B cell (primary cell): ENCODE measurements at regions not wholly inside any gene's neighbourhood (a gene's known extent, or its start where the extent isn't known, plus 50 kb on each side); places are given as distances from the start of the nearest gene placed in this dataset.

Experiments used
- ATAC-seq: fragments of 200-7000 bp; cut with Tn5 transposase; one replicate; pipeline ENCODE4 v1.10.0; 2021; ENCODE audit warnings: low read depth, mild to moderate bottlenecking, moderate number of reproducible peaks, moderate library complexity
- CTCF ChIA-PET: fragments of 350-600 bp; sonication (Branson Sonifier 250); formaldehyde crosslinking; loops from one replicate; lab custom pipeline; 2021; ENCODE audit warnings: antibody characterized with exemption, inconsistent platforms; lab: Charles Lee
- POLR2A ChIA-PET: fragments of 350-600 bp; sonication (Branson Sonifier 250); formaldehyde crosslinking; loops from one replicate; lab custom pipeline; 2021; ENCODE audit warnings: antibody characterized with exemption; lab: Charles Lee
- DNase-seq: peaks from one replicate; pipeline ENCODE4 v3.0.0; 2013
- H2AFZ ChIP-seq: 2 replicates; pipeline ENCODE4 v1.6.1; 2012; ENCODE audit warnings: mild to moderate bottlenecking, low read depth, low read length; ENCODE audit not compliant: insufficient read depth, poor library complexity, severe bottlenecking
- H3K27ac ChIP-seq, 2 donors: 1 replicate in 1 of 2; 2 replicates in 1 of 2; pipeline ENCODE4 v1.5.1; 2012 to 2013; ENCODE audit warnings: low read length in 2 of 2, mild to moderate bottlenecking in 2 of 2, moderate library complexity in 1 of 2
- H3K27me3 ChIP-seq, 4 experiments: fragments of 200-600 bp in 1 of 4; sonication (generic) in 1 of 4; replicated peaks in 1 of 4; 1 replicate in 2 of 4; 2 replicates in 2 of 4; pipeline versions ENCODE4 v1.6.1 to v1.7.0; 2013 to 2016; ENCODE audit warnings: low read length in 3 of 4, mild to moderate bottlenecking in 2 of 4, mixed read lengths in 1 of 4, moderate library complexity in 1 of 4; ENCODE audit not compliant: insufficient read depth in 4 of 4, control insufficient read depth in 3 of 4; ENCODE audit errors: control extremely low read depth in 1 of 4
- H3K36me3 ChIP-seq, 2 experiments: replicated peaks in 1 of 2; 1 replicate in 1 of 2; 2 replicates in 1 of 2; pipeline versions ENCODE4 v1.6.1 to v1.7.1; 2013; ENCODE audit warnings: low read length in 1 of 2; ENCODE audit not compliant: insufficient read depth in 2 of 2, control insufficient read depth in 1 of 2; ENCODE audit errors: control extremely low read depth in 1 of 2, extremely low read depth in 1 of 2
- H3K4me1 ChIP-seq, 2 donors: fragments of 200-600 bp in 1 of 2; sonication (generic) in 1 of 2; 1 replicate in 1 of 2; 2 replicates in 1 of 2; pipeline versions ENCODE4 v1.5.1 to v1.6.1; 2013 to 2017; ENCODE audit warnings: low read length in 2 of 2; ENCODE audit not compliant: control insufficient read depth in 2 of 2, insufficient read depth in 2 of 2
- H3K4me2 ChIP-seq: replicated peaks from 2 replicates; pipeline ENCODE3; 2012; ENCODE audit warnings: mild to moderate bottlenecking, low read depth, low read length; ENCODE audit not compliant: poor library complexity, severe bottlenecking
- H3K4me3 ChIP-seq, 5 experiments: fragments of 200-600 bp in 1 of 5; sonication (generic) in 1 of 5; 1 replicate in 3 of 5; 2 replicates in 2 of 5; pipeline versions ENCODE4 v1.5.1 to v1.7.0; 2011 to 2016; ENCODE audit warnings: low read length in 4 of 5, mild to moderate bottlenecking in 4 of 5, low read depth in 2 of 5, control low read depth in 1 of 5, moderate library complexity in 1 of 5; ENCODE audit not compliant: insufficient read depth in 1 of 5; ENCODE audit errors: control extremely low read depth in 1 of 5, extremely low read depth in 1 of 5
- H3K79me2 ChIP-seq: fragments of 200-600 bp; sonication (generic); one replicate; pipeline ENCODE4 v1.6.0; 2016; ENCODE audit warnings: low read length; ENCODE audit not compliant: control insufficient read depth, insufficient read depth
- H3K9ac ChIP-seq: fragments of 200-600 bp; sonication (generic); 2 replicates; pipeline ENCODE4 v1.6.1; 2017; ENCODE audit warnings: mild to moderate bottlenecking, low read length, moderate library complexity
- H3K9me3 ChIP-seq, 3 donors: one replicate each; pipeline versions ENCODE4 v1.6.1 to v1.7.1; 2013; ENCODE audit warnings: low read length in 2 of 3; ENCODE audit not compliant: control insufficient read depth in 2 of 3, insufficient read depth in 1 of 3; ENCODE audit errors: control extremely low read depth in 1 of 3
- H4K20me1 ChIP-seq: 2 replicates; pipeline ENCODE4 v1.6.0; 2012; ENCODE audit warnings: mild to moderate bottlenecking, low read length; ENCODE audit not compliant: insufficient read depth, control insufficient read depth, poor library complexity, severe bottlenecking
- H3K27ac Mint-ChIP-seq: one replicate; pipeline ENCODE4 v1.8.0; 2021; ENCODE audit warnings: mixed read lengths
- H3K27me3 Mint-ChIP-seq: one replicate; pipeline ENCODE4 v1.8.0; 2021; ENCODE audit warnings: mixed read lengths
- H3K4me1 Mint-ChIP-seq: one replicate; pipeline ENCODE4 v1.8.0; 2021; ENCODE audit warnings: mixed read lengths
- H3K4me3 Mint-ChIP-seq: one replicate; pipeline ENCODE4 v1.8.0; 2021; ENCODE audit warnings: mixed read lengths
- H3K9me3 Mint-ChIP-seq: one replicate; pipeline ENCODE4 v1.8.0; 2022; ENCODE audit warnings: mixed read lengths; ENCODE audit not compliant: insufficient read depth
- CTCF ChIP-seq: fragments of 200-600 bp; IDR thresholded peaks from one replicate; pipeline ENCODE4 v1.8.0; 2022; ENCODE audit warnings: antibody characterized with exemption, mild to moderate bottlenecking
- EZH2 ChIP-seq: IDR thresholded peaks from 2 replicates; pipeline ENCODE4 v1.6.1; 2012; ENCODE audit warnings: borderline replicate concordance, low read depth, mild to moderate bottlenecking, moderate library complexity, low read length; ENCODE audit not compliant: insufficient read depth, poor library complexity, severe bottlenecking
- WGBS: methylation state at CpG from one replicate; pipeline ENCODE4 v1.1.5; 2013; ENCODE audit warnings: missing lambda C conversion rate; ENCODE audit not compliant: insufficient coverage; 5-methylcytosine and 5-hydroxymethylcytosine counted together
- intact Hi-C: fragments of 100-400 bp; cut with micrococcal nuclease; formaldehyde crosslinking; loops from one replicate; pipeline ENCODE4 v1.10.0; 2022

GRCh38 chr2:43052944-43053306 lies 173.5 kb downstream of the ZFP36L2 start:
- H3K36me3 ChIP-seq, result no peaks in the 10 kb centered on the region
- Mint-ChIP-seq H3K4me3 (no peak overlapping the region), H3K4me1 (peaks cover 6% of the 10 kb centered on the region), H3K27ac (no peak overlapping the region), H3K9me3 (no peaks in the 10 kb centered on the region), H3K27me3 (peaks cover 21% of the 10 kb centered on the region)
- no peak for ATAC-seq
- TF ChIP-seq EZH2, result no peak
- H3K4me3 ChIP-seq, result no peak overlapping the region
- intact Hi-C loops, result no loop called here
- H3K9me3 ChIP-seq, result no peaks in the 10 kb centered on the region
- POLR2A ChIA-PET, result no interaction called here
- H3K27me3 ChIP-seq, result peaks cover 0 to 23% (median 3%) of the 10 kb centered on the region in 4 experiments
- no peaks in the 10 kb centered on the region for H4K20me1 ChIP-seq
- no CpG with 5 or more reads among the region's 1 CpG for WGBS
- H3K79me2 ChIP-seq, result no peaks in the 10 kb centered on the region
- peaks cover 8 to 9% of the 10 kb centered on the region in 2 donors for H3K4me1 ChIP-seq
- no peak overlapping the region for H3K27ac ChIP-seq
- H3K9ac ChIP-seq, result no peak overlapping the region
- H2AFZ ChIP-seq, result no peak overlapping the region
- no peak overlapping the region for H3K4me2 ChIP-seq
- DNase-seq, result no peak
- CTCF ChIA-PET, result no interaction called here

- Mint-ChIP-seq H3K9me3 (no peaks in the 10 kb centered on the region), H3K4me3 (no peak overlapping the region), H3K27me3 (peaks cover 18% of the 10 kb centered on the region), H3K4me1 (peaks cover 10% of the 10 kb centered on the region), H3K27ac (no peak overlapping the region)
- Histone ChIP-seq H3K79me2 (no peaks in the 10 kb centered on the region), H3K9me3 (no peaks in the 10 kb centered on the region), H3K4me3 (no peak overlapping the region), H3K27me3 (peaks cover 0 to 23% (median 3%) of the 10 kb centered on the region in 4 experiments), H3K4me2 (no peak overlapping the region), H3K9ac (no peak overlapping the region), H3K4me1 (peaks cover 8 to 9% of the 10 kb centered on the region in 2 donors), H4K20me1 (no peaks in the 10 kb centered on the region), H3K27ac (no peak overlapping the region), H3K36me3 (no peaks in the 10 kb centered on the region), H2AFZ (no peak overlapping the region)
- ATAC-seq, result no peak
- TF ChIP-seq EZH2 (no peak), CTCF (no peak)
- CTCF ChIA-PET, result no interaction called here
- intact Hi-C loops, result no loop called here
- POLR2A ChIA-PET, result no interaction called here
- WGBS, result 83% methylated on average over 1 of the region's 3 CpGs
- no peak for DNase-seq
Observed at GRCh38 chr2:43052204-43052943, 174.0 kb downstream of the ZFP36L2 start.
